GM19238 (cell line): ENCODE measurements at regions not wholly inside any gene's neighbourhood (a gene's known extent, or its start where the extent isn't known, plus 50 kb on each side); places are given as distances from the start of the nearest gene placed in this dataset.
A peak's percentile ranks its signal among the peaks of the same experiment; 100 is the strongest.
"Not testable (repeated sequence)": the region's sequence is repeated elsewhere in the genome, so short reads cannot be mapped to it uniquely, and the experiment has no call there.

Experiments used
- DNase-seq: peaks from one replicate; pipeline ENCODE4 v3.0.0; 2011; ENCODE audit warnings: low spot score; ENCODE audit not compliant: insufficient read length

GRCh38 chr9:108417312-108417711 is 438.5 kb downstream of the ACTL7B start:
- DNase-seq = no peak

GRCh38 chr9:108416324-108416723 is 439.5 kb downstream of the ACTL7B start:
- no peak for DNase-seq

GRCh38 chr9:108413809-108414208 is 442.0 kb downstream of the ACTL7B start:
- DNase-seq = no peak

- DNase-seq = no peak
Measured at GRCh38 chr9:108412755-108413154, 443.0 kb downstream of the ACTL7B start.

GRCh38 chr9:108411632-108412031 is 444.2 kb downstream of the ACTL7B start:
- DNase-seq = no peak

GRCh38 chr9:108410161-108410560 is 445.6 kb downstream of the ACTL7B start:
- no peak for DNase-seq

- DNase-seq = no peak
Measured at GRCh38 chr9:108400297-108400696, 455.5 kb downstream of the ACTL7B start.

GRCh38 chr9:108399851-108400250 is 455.9 kb downstream of the ACTL7B start:
- no peak for DNase-seq

GRCh38 chr9:108397286-108397685 is 458.5 kb downstream of the ACTL7B start:
- no peak for DNase-seq

GRCh38 chr9:108396611-108397010 is 459.2 kb downstream of the ACTL7B start:
- DNase-seq = no peak

GRCh38 chr9:108396193-108396592 is 459.6 kb downstream of the ACTL7B start:
- no peak for DNase-seq

GRCh38 chr9:108395421-108395820 is 460.4 kb downstream of the ACTL7B start:
- DNase-seq = no peak

- no peak for DNase-seq
Measured at GRCh38 chr9:108394726-108395125, 461.1 kb downstream of the ACTL7B start.

GRCh38 chr9:108393481-108394001 is 462.2 kb downstream of the ACTL7B start:
- not testable (repeated sequence) for DNase-seq

- DNase-seq = no peak
Measured at GRCh38 chr9:108392877-108393276, 462.9 kb downstream of the ACTL7B start.

GRCh38 chr9:108389056-108389455 is 466.7 kb downstream of the ACTL7B start:
- peak; percentile 2 for DNase-seq

- DNase-seq = no peak
Measured at GRCh38 chr9:108386859-108387384, 468.9 kb downstream of the ACTL7B start.

- no peak for DNase-seq
Measured at GRCh38 chr9:108386032-108386431, 469.8 kb downstream of the ACTL7B start.

- no peak for DNase-seq
Measured at GRCh38 chr9:108383796-108384195, 472.0 kb downstream of the ACTL7B start.

- DNase-seq = no peak
Measured at GRCh38 chr9:108382310-108382709, 473.5 kb downstream of the ACTL7B start.

- DNase-seq = no peak
Measured at GRCh38 chr9:108377881-108378280, 477.9 kb downstream of the ACTL7B start.

- DNase-seq = no peak
Measured at GRCh38 chr9:108377382-108377781, 478.4 kb downstream of the ACTL7B start.

GRCh38 chr9:108376140-108376539 is 479.6 kb downstream of the ACTL7B start:
- DNase-seq = no peak

- DNase-seq = no peak
Measured at GRCh38 chr9:108374626-108375025, 481.2 kb downstream of the ACTL7B start.
